T-helper 1 cell treated with Interleukin-12 subunit alpha and Interleukin-12 subunit beta and Interleukin-4 antibody, amounts not matched to agents 30 μg/mL and 1 μg/mL, for 36 hours (primary cell): ENCODE measurements at regions not wholly inside any gene's neighbourhood (a gene's known extent, or its start where the extent isn't known, plus 50 kb on each side); places are given as distances from the start of the nearest gene placed in this dataset.
"Not testable (repeated sequence)": the region's sequence is repeated elsewhere in the genome, so short reads cannot be mapped to it uniquely, and the experiment has no call there.

Experiments
- H3K27ac Mint-ChIP-seq: one replicate; pipeline ENCODE4 v1.8.0; 2021; ENCODE audit warnings: mild to moderate bottlenecking, mixed read lengths
- H3K27me3 Mint-ChIP-seq: one replicate; pipeline ENCODE4 v1.8.0; 2021; ENCODE audit warnings: low read depth, mixed read lengths
- H3K36me3 Mint-ChIP-seq: one replicate; pipeline ENCODE4 v1.8.0; 2021; ENCODE audit warnings: low read depth, mixed read lengths
- H3K4me1 Mint-ChIP-seq: one replicate; pipeline ENCODE4 v1.8.0; 2021; ENCODE audit warnings: low read depth, mixed read lengths
- H3K4me3 Mint-ChIP-seq: one replicate; pipeline ENCODE4 v1.8.0; 2021; ENCODE audit warnings: mild to moderate bottlenecking, moderate library complexity, mixed read lengths
- H3K9me3 Mint-ChIP-seq: one replicate; pipeline ENCODE4 v1.8.0; 2021; ENCODE audit warnings: mixed read lengths

DNA sequence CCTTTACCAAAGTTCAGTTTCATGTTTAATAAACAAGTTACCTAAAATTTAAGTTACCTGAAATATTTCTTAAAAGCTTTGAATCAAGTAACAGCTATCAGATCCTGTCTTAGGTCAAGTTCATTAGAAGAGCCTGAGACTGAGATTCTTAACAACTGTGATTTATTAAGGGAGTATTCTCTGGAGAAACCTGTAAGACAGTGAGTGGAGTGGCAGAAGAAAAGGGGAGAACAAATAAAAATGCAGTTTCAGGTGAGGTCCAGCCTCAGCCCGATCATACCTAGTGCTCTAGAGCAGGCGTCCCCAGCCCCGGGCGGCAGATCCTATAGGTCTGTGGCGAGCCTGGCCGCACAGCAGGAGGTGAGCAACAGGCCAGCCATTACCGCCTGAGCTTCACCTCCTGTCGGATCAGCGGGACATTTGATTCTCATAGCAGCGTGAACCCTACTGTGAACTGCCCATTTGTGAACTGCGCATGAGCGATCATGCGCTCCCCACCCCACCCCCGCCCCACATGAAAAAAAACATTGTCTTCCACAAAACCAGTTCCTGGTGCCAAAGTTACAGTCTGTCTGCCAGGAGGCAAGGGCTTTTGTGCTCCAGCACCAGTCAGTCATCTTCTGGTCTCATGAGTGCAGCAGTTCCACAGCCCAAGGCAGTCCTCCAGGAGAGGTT is 59.2 kb upstream of the ADGRB3 start:
- H3K27me3 Mint-ChIP-seq = peaks cover 4% of the 10 kb centered on the region
- no peaks in the 10 kb centered on the region for H3K9me3 Mint-ChIP-seq
- no peaks in the 10 kb centered on the region for H3K4me1 Mint-ChIP-seq
- H3K27ac Mint-ChIP-seq = no peak overlapping the region
- no peaks in the 10 kb centered on the region for H3K36me3 Mint-ChIP-seq
- no peak overlapping the region for H3K4me3 Mint-ChIP-seq

DNA sequence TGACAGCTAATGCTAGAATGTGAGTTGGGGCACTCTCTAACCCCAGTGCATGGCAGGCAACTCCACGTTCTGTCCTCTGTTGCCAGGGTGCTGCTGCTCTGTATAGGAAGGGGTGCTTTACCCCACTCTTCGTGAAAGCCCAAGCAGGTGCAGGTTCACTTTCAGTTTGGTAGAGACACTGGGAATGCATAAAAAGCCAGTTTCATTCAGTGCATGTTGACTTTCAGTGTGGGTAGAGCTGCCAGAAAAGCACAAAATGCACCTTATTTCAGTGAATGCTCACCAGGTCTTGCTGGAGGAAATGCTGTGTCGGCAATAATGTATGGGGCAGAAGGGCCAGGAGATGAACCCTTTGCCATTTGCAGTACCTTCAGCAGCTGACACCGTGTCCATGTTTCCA is 62.1 kb upstream of the ADGRB3 start:
- no peak overlapping the region for H3K27ac Mint-ChIP-seq
- peaks cover 4% of the 10 kb centered on the region for H3K27me3 Mint-ChIP-seq
- no peak overlapping the region for H3K4me3 Mint-ChIP-seq
- no peaks in the 10 kb centered on the region for H3K36me3 Mint-ChIP-seq
- no peaks in the 10 kb centered on the region for H3K4me1 Mint-ChIP-seq
- H3K9me3 Mint-ChIP-seq = peaks cover 2% of the 10 kb centered on the region

DNA sequence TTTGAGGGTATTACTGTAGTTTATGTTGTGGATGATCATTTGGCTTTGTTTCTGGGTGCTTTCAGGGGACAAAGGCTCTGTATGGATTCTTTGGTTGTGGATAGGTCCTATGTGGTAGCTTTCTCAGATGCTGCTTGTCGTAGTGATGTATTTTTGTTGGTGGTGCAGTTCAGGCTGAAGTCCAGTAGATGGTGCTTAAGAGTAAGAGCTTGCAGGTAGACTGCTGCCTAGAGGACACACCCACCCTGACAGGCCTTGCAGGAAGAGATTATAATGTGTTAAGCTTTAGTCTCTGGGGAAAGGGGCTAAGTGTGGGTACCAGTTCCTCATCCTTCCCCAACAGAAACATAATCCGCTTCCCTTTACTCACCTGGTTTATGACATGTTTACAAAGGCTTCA is 62.6 kb upstream of the ADGRB3 start:
- H3K9me3 Mint-ChIP-seq = peaks cover 2% of the 10 kb centered on the region
- no peaks in the 10 kb centered on the region for H3K36me3 Mint-ChIP-seq
- H3K27ac Mint-ChIP-seq = no peak overlapping the region
- H3K4me3 Mint-ChIP-seq = no peak overlapping the region
- H3K4me1 Mint-ChIP-seq = no peaks in the 10 kb centered on the region
- peaks cover 4% of the 10 kb centered on the region for H3K27me3 Mint-ChIP-seq

DNA sequence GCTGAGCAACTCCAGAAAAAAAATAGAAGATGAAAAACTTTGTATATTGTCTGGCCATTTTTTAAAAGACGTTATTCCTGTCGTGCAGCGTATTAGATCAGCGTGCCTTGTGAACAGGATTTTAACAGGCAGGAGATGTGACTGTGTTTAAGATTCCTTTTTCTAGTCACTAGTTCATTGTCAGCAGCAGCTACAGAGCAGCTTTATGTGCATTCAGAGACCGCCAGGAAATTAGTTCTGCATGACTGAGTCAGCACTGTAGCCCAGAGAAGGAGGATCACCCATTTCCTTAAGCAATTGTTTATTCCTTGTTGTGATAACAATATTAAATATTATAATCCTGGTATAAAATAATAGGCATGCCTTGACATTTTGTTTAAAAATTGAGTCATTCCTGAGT is 75.4 kb upstream of the ADGRB3 start:
- Mint-ChIP-seq H3K36me3 (no peaks in the 10 kb centered on the region), H3K27ac (no peak overlapping the region), H3K9me3 (no peaks in the 10 kb centered on the region), H3K27me3 (no peaks in the 10 kb centered on the region), H3K4me1 (no peaks in the 10 kb centered on the region), H3K4me3 (no peak overlapping the region)

DNA sequence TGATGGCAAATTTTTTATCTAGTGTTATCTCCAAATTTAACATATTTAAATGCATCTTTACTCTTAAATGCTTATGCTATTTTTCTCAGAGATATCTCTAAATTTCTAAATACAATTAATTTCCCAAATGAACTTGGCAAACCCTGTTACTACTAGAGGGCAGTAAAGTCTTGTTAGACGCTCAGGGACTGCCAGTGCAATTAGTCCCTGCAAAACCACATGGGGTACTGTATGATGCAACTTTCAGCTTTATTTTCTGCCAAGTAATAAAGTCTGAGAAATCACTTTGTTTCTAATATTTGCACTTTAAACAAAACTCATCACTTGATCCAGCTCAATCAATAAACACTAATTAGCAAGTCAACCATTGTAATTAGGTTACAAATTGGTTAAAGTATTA is 76.0 kb upstream of the ADGRB3 start:
- H3K4me3 Mint-ChIP-seq = no peak overlapping the region
- no peaks in the 10 kb centered on the region for H3K9me3 Mint-ChIP-seq

DNA sequence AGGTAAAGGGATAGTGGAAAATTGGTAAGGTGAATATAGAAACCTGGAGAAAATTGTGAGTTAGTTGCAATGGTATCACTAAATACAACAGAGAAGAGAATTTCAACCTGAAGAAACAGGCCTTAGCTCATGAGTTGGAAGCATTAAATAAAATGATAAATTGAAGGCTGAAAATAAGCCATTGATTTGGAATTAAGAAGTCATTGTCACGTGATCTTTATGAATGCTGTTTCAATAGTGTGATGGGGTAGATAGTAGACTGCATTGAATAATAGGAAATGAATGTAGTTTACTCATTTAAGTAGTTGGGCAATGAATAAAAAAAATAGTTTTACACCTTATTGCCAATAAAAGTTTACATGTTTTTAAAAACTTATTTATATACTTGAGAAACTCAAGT is 88.5 kb upstream of the ADGRB3 start:
- no peaks in the 10 kb centered on the region for H3K4me1 Mint-ChIP-seq
- H3K36me3 Mint-ChIP-seq = no peaks in the 10 kb centered on the region
- H3K27ac Mint-ChIP-seq = no peak overlapping the region
- H3K9me3 Mint-ChIP-seq = no peaks in the 10 kb centered on the region
- H3K4me3 Mint-ChIP-seq = no peak overlapping the region
- no peaks in the 10 kb centered on the region for H3K27me3 Mint-ChIP-seq

More for the DNA sequence above, 76.0 kb upstream of the ADGRB3 start:
- no peaks in the 10 kb centered on the region for H3K4me1 Mint-ChIP-seq
- H3K27me3 Mint-ChIP-seq = no peaks in the 10 kb centered on the region
- no peak overlapping the region for H3K27ac Mint-ChIP-seq
- no peaks in the 10 kb centered on the region for H3K36me3 Mint-ChIP-seq

DNA sequence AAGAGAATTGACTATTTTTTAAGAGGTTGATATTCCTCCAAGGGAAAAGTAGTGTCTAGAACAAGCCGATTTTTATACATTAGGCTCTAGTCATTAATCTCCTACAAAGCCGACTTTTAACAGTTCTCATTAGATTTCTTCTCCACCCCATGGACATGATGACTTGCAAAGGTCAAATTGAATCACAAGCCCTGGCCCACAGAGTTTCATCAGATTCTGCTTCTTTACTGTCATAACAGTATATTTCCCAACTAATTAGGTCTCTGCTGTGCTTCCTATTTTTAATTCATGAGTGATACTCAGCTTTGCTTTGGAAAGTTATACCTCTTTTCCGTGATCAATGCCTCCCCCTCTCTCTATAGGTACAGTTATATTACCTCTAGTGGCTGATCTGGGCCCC is 90.6 kb upstream of the ADGRB3 start:
- Mint-ChIP-seq H3K4me1 (no peaks in the 10 kb centered on the region), H3K9me3 (no peaks in the 10 kb centered on the region), H3K27ac (no peak overlapping the region), H3K27me3 (no peaks in the 10 kb centered on the region), H3K4me3 (no peak overlapping the region), H3K36me3 (no peaks in the 10 kb centered on the region)

DNA sequence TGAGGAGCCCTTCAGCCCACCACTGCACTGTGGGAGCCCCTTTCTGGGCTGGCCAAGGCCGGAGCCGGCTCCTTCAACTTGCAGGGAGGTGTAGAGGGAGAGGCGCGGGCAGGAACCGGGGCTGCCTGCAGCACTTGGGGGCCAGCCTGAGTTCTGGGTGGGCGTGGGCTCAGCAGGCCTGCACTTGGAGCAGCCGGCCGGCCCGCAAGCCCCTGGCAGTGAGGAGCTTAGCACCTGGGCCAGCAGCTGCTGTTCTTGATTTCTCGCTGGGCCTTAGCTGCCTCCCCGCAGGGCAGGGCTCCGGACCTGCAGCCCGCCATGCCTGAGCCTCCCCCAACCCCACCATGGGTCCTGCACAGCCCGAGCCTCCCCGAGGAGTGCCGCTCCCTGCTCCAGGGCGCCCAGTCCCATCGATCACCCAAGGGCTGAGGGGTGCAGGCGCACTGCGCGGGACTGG is 101.7 kb upstream of the ADGRB3 start:
- Mint-ChIP-seq H3K4me3 (no peak overlapping the region), H3K9me3 (peaks cover 7% of the 10 kb centered on the region), H3K36me3 (no peaks in the 10 kb centered on the region), H3K4me1 (no peaks in the 10 kb centered on the region), H3K27me3 (no peaks in the 10 kb centered on the region), H3K27ac (no peak overlapping the region)

DNA sequence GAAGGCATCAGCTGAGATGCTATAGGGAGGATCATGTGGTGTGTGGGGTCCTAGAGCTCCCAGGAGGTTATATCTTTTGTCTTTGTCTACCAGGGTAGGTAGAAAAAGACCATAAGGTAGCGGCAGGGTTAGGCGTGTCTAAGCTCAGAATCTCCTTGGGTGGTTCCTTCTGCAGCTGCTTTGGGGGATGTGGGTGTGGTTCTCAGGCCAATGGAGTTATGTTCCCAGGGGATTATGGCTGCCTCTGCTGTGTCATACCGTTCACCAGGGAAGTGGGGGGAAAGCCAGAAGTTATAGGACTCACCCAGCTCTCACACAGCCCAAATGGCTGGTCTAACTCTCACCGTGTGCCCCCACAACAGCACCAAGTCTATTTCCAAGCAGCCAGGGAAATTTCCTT is 107.4 kb upstream of the ADGRB3 start:
- Mint-ChIP-seq H3K27me3 (no peaks in the 10 kb centered on the region), H3K36me3 (no peaks in the 10 kb centered on the region), H3K27ac (no peak overlapping the region), H3K4me3 (no peak overlapping the region), H3K4me1 (no peaks in the 10 kb centered on the region), H3K9me3 (no peaks in the 10 kb centered on the region)

DNA sequence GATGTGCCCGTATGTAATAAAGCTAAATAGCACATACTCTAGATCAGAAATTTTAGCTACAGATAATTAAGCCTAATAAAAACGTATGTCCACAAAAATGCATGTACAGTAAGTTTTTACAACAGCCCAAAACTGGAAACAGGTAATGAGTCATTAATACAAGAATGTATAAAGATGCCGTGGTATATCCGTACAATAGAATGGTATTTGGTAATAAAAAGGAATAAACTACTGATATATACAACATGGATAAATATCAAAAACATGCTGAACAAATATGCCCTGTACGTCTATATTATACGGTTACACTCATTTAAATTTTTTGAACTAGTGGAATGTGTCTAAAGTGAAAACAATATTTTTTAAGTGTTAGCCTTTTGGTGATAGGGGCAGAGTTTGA is 128.2 kb upstream of the ADGRB3 start:
- Mint-ChIP-seq H3K9me3 (peaks cover 4% of the 10 kb centered on the region), H3K36me3 (no peaks in the 10 kb centered on the region), H3K4me1 (no peaks in the 10 kb centered on the region), H3K4me3 (no peak overlapping the region), H3K27ac (no peak overlapping the region), H3K27me3 (no peaks in the 10 kb centered on the region)

DNA sequence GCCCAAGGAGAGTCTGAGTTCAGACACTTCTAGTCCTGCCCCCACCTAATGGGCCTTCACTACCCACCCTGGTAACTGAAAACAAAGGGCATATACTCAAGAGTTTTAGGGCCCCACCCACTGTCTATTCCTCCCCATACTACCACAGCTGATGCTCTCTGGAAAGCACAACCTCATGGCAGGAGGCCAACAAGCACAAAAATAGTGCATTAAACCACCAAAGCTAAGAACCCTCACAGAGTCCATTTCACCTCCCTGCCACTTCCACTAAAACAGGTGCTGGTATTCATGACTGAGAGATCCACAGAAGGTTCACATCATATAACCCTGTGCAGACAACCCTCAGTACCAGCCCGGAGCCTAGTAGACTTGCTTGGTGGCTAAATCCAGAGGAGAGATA is 132.1 kb upstream of the ADGRB3 start:
- no peak overlapping the region for H3K27ac Mint-ChIP-seq
- H3K27me3 Mint-ChIP-seq = no peaks in the 10 kb centered on the region
- no peaks in the 10 kb centered on the region for H3K4me1 Mint-ChIP-seq
- H3K36me3 Mint-ChIP-seq = no peaks in the 10 kb centered on the region
- H3K4me3 Mint-ChIP-seq = no peak overlapping the region
- peaks cover 4% of the 10 kb centered on the region for H3K9me3 Mint-ChIP-seq

DNA sequence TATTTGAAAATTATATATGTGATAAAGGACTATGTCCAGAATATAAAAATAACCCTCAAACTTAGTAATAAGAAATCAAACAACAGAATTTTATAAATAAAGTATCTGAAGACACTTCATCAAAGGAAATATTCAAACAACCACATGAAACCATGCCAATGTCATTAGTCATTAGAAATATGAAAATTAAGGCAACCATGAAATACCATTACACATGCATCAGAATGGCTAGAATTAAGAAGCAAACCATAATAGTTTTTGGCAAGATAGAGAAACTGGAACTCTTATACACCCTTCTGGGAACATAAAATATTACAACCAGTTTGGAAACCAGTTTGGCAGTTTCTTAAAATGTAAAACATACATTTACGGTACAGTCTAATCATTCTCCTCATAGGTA is 137.2 kb upstream of the ADGRB3 start:
- Mint-ChIP-seq H3K4me1 (no peaks in the 10 kb centered on the region), H3K27ac (no peak overlapping the region), H3K36me3 (no peaks in the 10 kb centered on the region), H3K9me3 (peaks cover 4% of the 10 kb centered on the region), H3K4me3 (no peak overlapping the region), H3K27me3 (no peaks in the 10 kb centered on the region)

DNA sequence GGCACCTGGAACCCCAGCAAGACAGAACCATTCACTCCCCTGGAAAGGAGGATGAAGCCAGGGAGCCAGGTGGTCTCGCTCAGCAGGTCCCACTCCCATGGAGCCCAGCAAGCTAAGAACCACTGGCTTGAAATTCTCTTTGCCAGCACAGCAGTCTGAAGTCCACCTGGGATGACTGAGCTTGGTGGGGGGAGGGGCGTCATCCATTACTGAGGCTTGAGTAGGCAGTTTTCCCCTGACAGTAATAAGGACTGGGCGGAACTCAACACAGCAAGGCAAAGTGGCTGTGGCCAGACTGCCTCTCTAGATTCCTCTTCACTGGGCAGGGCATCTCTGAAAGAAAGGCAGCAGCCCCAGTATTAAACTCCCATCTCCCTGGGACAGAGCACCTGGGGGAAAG is 140.2 kb upstream of the ADGRB3 start:
- not testable (repeated sequence) for H3K36me3 Mint-ChIP-seq, H3K4me3 Mint-ChIP-seq, H3K4me1 Mint-ChIP-seq, H3K27ac Mint-ChIP-seq, H3K27me3 Mint-ChIP-seq
- H3K9me3 Mint-ChIP-seq = peaks cover 11% of the 10 kb centered on the region

DNA sequence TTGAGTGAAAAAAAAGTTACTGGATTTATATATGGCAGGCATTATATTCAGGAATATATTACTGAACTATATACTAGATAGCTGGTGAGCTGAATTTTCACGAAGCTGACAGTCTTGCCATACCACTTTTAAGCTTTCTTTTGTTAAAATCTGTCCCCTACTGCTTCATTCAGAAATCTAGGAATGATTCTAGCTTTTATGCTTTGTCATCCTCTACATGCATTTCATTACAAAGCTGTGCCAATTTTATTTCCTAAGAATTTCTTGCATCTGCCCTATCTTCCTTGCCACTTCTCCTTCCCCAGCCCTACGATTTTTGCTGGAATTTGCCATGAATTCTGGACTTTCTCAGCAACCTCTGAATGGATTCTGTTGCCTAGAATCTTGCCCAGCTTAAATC is 158.5 kb upstream of the ADGRB3 start:
- no peak overlapping the region for H3K4me3 Mint-ChIP-seq
- no peaks in the 10 kb centered on the region for H3K4me1 Mint-ChIP-seq
- no peaks in the 10 kb centered on the region for H3K9me3 Mint-ChIP-seq
- no peaks in the 10 kb centered on the region for H3K36me3 Mint-ChIP-seq
- H3K27me3 Mint-ChIP-seq = no peaks in the 10 kb centered on the region
- no peak overlapping the region for H3K27ac Mint-ChIP-seq

DNA sequence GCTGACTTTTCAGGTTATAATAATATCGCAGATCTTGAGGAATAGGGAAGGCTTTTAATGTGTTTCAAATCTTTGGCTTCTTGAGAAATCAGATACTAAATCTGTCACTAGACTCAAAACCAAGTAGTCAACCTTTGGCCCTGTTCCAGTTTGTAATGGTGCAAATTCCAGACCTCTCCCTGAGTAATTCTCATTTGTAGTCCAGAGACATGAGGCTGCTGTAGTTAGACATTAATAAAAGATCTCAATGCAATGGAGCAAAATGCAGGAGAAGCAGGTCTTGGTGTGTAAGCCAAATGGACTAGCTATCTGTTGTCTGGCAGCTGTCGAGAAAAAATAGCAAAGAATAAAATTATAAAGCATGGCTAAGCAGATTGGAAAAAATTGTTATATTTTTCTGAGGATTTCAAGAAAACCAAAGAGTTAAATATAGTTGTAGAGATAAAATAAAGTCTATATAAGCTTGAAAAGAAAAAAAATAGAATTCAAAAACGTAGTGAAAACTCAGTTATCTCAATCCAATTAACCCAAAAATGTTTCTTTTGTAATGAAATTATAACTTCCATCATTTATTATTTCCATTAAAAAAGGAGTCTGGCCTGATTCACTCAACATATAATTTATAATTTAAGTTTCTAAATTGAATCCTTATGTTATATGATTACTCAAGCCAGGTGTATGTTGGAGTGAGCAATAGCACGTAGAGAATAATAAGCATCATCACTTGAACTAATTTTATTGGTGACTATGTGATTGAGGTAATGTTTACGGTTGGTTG is 161.5 kb upstream of the ADGRB3 start:
- no peak overlapping the region for H3K4me3 Mint-ChIP-seq
- no peaks in the 10 kb centered on the region for H3K36me3 Mint-ChIP-seq
- H3K27me3 Mint-ChIP-seq = no peaks in the 10 kb centered on the region
- H3K27ac Mint-ChIP-seq = no peak overlapping the region
- H3K4me1 Mint-ChIP-seq = no peaks in the 10 kb centered on the region
- no peaks in the 10 kb centered on the region for H3K9me3 Mint-ChIP-seq
